GM21576 (cell line): ENCODE measurements at regions not wholly inside any gene's neighbourhood (a gene's known extent, or its start where the extent isn't known, plus 50 kb on each side); places are given as distances from the start of the nearest gene placed in this dataset.

Source experiments
- ATAC-seq: cut with Tn5 transposase; IDR thresholded peaks from one replicate; pipeline ENCODE4 v1.9.1; 2021; ENCODE audit warnings: mild to moderate bottlenecking, moderate library complexity; ENCODE audit not compliant: unreplicated experiment

- no peak for ATAC-seq
These were observed 52.5 kb upstream of the PLEKHG7 start for GRCh38 chr12:92650228-92650822.

- ATAC-seq = peak; percentile 94
These were observed 53.1 kb upstream of the PLEKHG7 start for GRCh38 chr12:92649511-92650227.

GRCh38 chr12:92648242-92649031 is 54.4 kb upstream of the PLEKHG7 start:
- ATAC-seq = no peak

GRCh38 chr12:92641291-92641690 is 61.5 kb upstream of the PLEKHG7 start:
- ATAC-seq = no peak

- ATAC-seq = no peak
These were observed 62.1 kb upstream of the PLEKHG7 start for GRCh38 chr12:92640691-92641090.

- no peak for ATAC-seq
These were observed 63.8 kb upstream of the PLEKHG7 start for GRCh38 chr12:92639017-92639416.

- no peak for ATAC-seq
These were observed 68.1 kb upstream of the PLEKHG7 start for GRCh38 chr12:92634730-92635129.

- ATAC-seq = no peak
These were observed 68.6 kb upstream of the PLEKHG7 start for GRCh38 chr12:92634202-92634601.

- ATAC-seq = no peak
These were observed 71.8 kb upstream of the PLEKHG7 start for GRCh38 chr12:92630968-92631367.

- ATAC-seq = no peak
These were observed 73.3 kb upstream of the PLEKHG7 start for GRCh38 chr12:92629349-92630065.

- no peak for ATAC-seq
These were observed 74.3 kb upstream of the PLEKHG7 start for GRCh38 chr12:92628476-92628875.

GRCh38 chr12:92627511-92627910 is 75.3 kb upstream of the PLEKHG7 start:
- no peak for ATAC-seq

GRCh38 chr12:92625639-92626310 is 77.0 kb upstream of the PLEKHG7 start:
- ATAC-seq = no peak

- ATAC-seq = no peak
These were observed 78.6 kb upstream of the PLEKHG7 start for GRCh38 chr12:92624236-92624635.

GRCh38 chr12:92623386-92623785 is 79.4 kb upstream of the PLEKHG7 start:
- no peak for ATAC-seq

- no peak for ATAC-seq
These were observed 81.0 kb upstream of the PLEKHG7 start for GRCh38 chr12:92621833-92622232.

- ATAC-seq = no peak
These were observed 81.5 kb upstream of the PLEKHG7 start for GRCh38 chr12:92621312-92621711.

GRCh38 chr12:92619730-92620684 is 82.8 kb upstream of the PLEKHG7 start:
- no peak for ATAC-seq

GRCh38 chr12:92619026-92619425 is 83.8 kb upstream of the PLEKHG7 start:
- ATAC-seq = no peak

- ATAC-seq = no peak
These were observed 87.1 kb upstream of the PLEKHG7 start for GRCh38 chr12:92615703-92616102.
